Kidney (tissue), 13 donors: ENCODE measurements at regions not wholly inside any gene's neighbourhood (a gene's known extent, or its start where the extent isn't known, plus 50 kb on each side); places are given as distances from the start of the nearest gene placed in this dataset.

Source experiments
- DNase-seq, 5 donors: peaks; one replicate each; pipeline ENCODE4 v3.0.0-alpha.2; 2013 to 2020
- FAIRE-seq: peaks from 2 replicates; lab custom pipeline; 2012; peaks lifted over from hg19 to GRCh38; lab: Jason Lieb, UNC
- H3K27ac ChIP-seq, 2 donors: one replicate each; pipeline ENCODE4 v1.7.0; 2013; ENCODE audit warnings: low read depth in 2 of 2, low read length in 2 of 2, inconsistent platforms in 1 of 2
- H3K27me3 ChIP-seq: one replicate; pipeline ENCODE4 v1.7.1; 2013; ENCODE audit warnings: low read length, inconsistent platforms; ENCODE audit not compliant: control insufficient read depth, insufficient read depth
- H3K36me3 ChIP-seq, 3 donors: one replicate each; pipeline versions ENCODE4 v1.7.0 to v1.7.1; 2013; ENCODE audit warnings: low read length in 3 of 3, control low read depth in 1 of 3, inconsistent platforms in 1 of 3; ENCODE audit not compliant: insufficient read depth in 3 of 3, control insufficient read depth in 2 of 3
- H3K4me1 ChIP-seq, 3 donors: one replicate each; pipeline versions ENCODE4 v1.7.0 to v1.7.1; 2013; ENCODE audit warnings: low read length in 3 of 3, inconsistent platforms in 1 of 3, low read depth in 1 of 3; ENCODE audit not compliant: control insufficient read depth in 2 of 3, insufficient read depth in 2 of 3
- H3K4me3 ChIP-seq, 3 donors: one replicate each; pipeline versions ENCODE4 v1.7.0 to v1.8.1; 2013; ENCODE audit warnings: low read length in 3 of 3, control low read depth in 1 of 3, inconsistent platforms in 1 of 3
- H3K9ac ChIP-seq, 3 donors: one replicate each; pipeline versions ENCODE4 v1.7.0 to v1.7.1; 2013; ENCODE audit warnings: low read length in 3 of 3, control low read depth in 1 of 3, inconsistent platforms in 1 of 3
- H3K9me3 ChIP-seq, 3 donors: one replicate each; pipeline versions ENCODE4 v1.7.0 to v1.7.1; 2013; ENCODE audit warnings: low read length in 3 of 3, control low read depth in 1 of 3, inconsistent platforms in 1 of 3; ENCODE audit not compliant: control insufficient read depth in 2 of 3, insufficient read depth in 1 of 3
- intact Hi-C: fragments of 100-400 bp; cut with DNase I; formaldehyde crosslinking; loops from one replicate; pipeline ENCODE4 v1.11.1; 2022
- TF ChIP-seq, protein P1 (sequence below): IDR thresholded peaks from 3 replicates; pipeline ENCODE4 v1.5.1; 2012; ENCODE audit warnings: mild to moderate bottlenecking, moderate library complexity, borderline replicate concordance; ENCODE audit not compliant: insufficient read depth; ENCODE audit errors: extremely low read depth
- donor health status: control.
- donor health status: control.
- donor health status: control.
- donor health status: control.
- donor health status: control.
- donor health status: DM: yes; HTN: yes; CAD: no.
- donor health status: Normal renal cell carcinoma (clear cell type).

DNA sequence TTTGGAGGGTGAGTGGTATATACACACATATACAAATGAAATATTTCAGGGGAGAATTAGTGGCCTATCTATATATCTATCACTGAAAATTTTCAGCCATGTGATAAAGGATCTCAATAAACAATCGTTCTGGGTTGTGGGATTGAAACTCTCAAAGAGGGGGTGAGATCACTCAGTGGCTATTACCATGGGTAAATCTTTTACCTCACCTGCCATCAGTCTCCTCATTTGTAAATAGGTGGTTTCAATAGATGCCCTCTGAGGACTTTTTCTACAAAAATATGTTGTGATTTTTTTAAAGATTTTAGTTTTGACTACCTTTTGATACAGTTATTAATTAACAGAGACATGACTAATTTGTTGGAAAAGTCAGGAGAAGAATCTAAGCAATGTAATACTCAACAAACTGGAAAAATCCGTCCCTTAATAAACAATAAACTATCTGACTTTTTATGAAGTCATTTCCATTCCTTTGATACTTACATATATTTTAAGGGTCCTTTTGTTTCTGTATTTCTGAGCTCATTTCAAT, 192.8 kb downstream of the MAD2L1 start:
- intact Hi-C loops, result no loop called here
- no peak overlapping the region for H3K27ac ChIP-seq
- H3K9me3 ChIP-seq, result no peaks in the 10 kb centered on the region
- no peaks in the 10 kb centered on the region for H3K36me3 ChIP-seq
- TF ChIP-seq, protein P1, sequence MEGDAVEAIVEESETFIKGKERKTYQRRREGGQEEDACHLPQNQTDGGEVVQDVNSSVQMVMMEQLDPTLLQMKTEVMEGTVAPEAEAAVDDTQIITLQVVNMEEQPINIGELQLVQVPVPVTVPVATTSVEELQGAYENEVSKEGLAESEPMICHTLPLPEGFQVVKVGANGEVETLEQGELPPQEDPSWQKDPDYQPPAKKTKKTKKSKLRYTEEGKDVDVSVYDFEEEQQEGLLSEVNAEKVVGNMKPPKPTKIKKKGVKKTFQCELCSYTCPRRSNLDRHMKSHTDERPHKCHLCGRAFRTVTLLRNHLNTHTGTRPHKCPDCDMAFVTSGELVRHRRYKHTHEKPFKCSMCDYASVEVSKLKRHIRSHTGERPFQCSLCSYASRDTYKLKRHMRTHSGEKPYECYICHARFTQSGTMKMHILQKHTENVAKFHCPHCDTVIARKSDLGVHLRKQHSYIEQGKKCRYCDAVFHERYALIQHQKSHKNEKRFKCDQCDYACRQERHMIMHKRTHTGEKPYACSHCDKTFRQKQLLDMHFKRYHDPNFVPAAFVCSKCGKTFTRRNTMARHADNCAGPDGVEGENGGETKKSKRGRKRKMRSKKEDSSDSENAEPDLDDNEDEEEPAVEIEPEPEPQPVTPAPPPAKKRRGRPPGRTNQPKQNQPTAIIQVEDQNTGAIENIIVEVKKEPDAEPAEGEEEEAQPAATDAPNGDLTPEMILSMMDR, result no peak
- no peak overlapping the region for H3K9ac ChIP-seq
- no peaks in the 10 kb centered on the region for H3K4me1 ChIP-seq
- DNase-seq, result no peak
- no peak for FAIRE-seq
- H3K4me3 ChIP-seq, result no peak overlapping the region
- H3K27me3 ChIP-seq, result no peaks in the 10 kb centered on the region

DNA sequence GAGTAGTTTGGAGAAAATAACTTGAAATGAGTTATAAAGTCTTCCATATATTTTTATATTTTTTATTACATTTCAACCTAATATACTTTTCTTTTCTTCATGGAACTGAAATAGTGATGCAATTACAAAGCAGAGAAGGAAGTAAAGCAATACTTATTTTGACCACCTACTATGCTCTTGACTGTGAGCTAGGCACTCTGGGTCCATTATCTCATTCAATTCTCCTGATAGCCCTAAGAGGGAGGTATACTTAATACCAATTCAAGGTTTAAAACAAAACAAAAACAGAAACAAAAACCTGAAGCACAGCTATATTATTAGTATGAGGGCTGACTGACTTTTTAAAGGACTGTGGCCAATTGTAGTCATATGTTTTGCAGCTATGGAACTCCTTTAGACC, 193.5 kb downstream of the MAD2L1 start:
- Histone ChIP-seq H3K9ac (no peak overlapping the region), H3K4me1 (no peaks in the 10 kb centered on the region), H3K9me3 (no peaks in the 10 kb centered on the region), H3K4me3 (no peak overlapping the region), H3K27me3 (no peaks in the 10 kb centered on the region), H3K36me3 (no peaks in the 10 kb centered on the region), H3K27ac (no peak overlapping the region)
- DNase-seq (no peak), FAIRE-seq (no peak)
- TF ChIP-seq, protein P1, result no peak
- intact Hi-C loops, result no loop called here

DNA sequence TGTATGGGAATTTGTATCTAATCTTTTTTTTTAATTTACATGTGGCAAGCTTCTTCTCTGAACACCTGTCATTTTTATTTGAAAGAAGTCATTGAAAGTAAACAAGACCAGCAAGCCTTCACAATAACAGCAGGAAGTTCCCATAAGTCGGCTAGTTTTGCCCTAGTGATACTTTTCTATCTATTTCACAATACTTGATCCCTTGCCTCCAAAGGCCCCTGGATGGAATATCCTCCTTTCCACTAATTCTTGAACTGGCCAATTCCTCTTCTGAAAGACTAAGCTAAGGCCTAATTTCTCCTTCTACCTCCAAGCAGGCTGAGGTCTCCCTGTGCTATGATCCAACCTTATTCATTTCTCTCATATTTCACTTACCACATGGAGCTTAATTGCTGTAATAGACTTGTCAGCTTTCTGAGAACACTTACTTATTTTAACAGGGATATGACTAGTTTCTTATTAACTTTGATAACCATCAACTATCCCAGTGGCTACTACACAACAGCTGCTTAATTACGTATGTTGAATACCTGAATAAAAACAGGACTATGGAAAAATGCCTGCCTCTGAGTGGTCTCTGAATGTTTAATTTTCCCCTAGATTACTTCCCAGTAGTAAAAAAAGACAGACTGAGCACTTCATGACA, 194.2 kb downstream of the MAD2L1 start:
- H3K27me3 ChIP-seq, result no peaks in the 10 kb centered on the region
- no peaks in the 10 kb centered on the region for H3K9me3 ChIP-seq
- no peak overlapping the region for H3K9ac ChIP-seq
- TF ChIP-seq, protein P1, result no peak
- FAIRE-seq (no peak), DNase-seq (peak in 2 of 5 donors; percentile 33 to 37)
- H3K4me3 ChIP-seq, result no peak overlapping the region
- no peaks in the 10 kb centered on the region for H3K36me3 ChIP-seq
- H3K4me1 ChIP-seq, result no peaks in the 10 kb centered on the region
- intact Hi-C loops, result no loop called here
- peak overlapping the region in 1 of 2 donors; percentile 23 for H3K27ac ChIP-seq

DNA sequence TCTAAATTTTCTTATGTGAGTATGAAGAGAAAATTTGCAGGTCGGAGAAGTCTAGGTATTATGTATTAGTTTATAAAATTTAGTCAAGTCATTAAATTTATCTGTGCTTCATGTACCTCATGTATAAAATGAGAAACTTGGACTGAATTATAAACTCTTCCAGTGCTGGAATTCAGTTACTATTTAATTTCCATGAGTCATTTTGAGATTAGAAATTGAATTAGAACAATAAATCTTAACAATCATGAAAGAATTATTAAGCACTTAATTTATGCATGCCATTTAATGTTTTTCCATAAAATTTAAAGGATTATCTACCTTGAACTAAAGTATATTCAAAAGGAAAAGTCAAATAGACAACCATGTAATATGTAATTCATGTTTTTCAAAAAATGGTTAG, 195.8 kb downstream of the MAD2L1 start:
- Histone ChIP-seq H3K36me3 (no peaks in the 10 kb centered on the region), H3K9ac (no peak overlapping the region), H3K9me3 (no peaks in the 10 kb centered on the region), H3K27me3 (no peaks in the 10 kb centered on the region), H3K4me1 (no peaks in the 10 kb centered on the region), H3K4me3 (no peak overlapping the region), H3K27ac (no peak overlapping the region)
- TF ChIP-seq, protein P1, result no peak
- no peak for FAIRE-seq
- DNase-seq, result no peak
- intact Hi-C loops, result no loop called here
